ENCODE measurements at regions not wholly inside any gene's neighbourhood (a gene's known extent, or its start where the extent isn't known, plus 50 kb on each side); places are given as distances from the start of the nearest gene placed in this dataset.

GRCh38 chr5:133680830-133681565 is 68.7 kb upstream of the FSTL4 start:
- Histone ChIP-seq H3K36me3 (ENCODE audit: control insufficient read depth, insufficient read depth, low read length) (no peaks in the 10 kb centered on the region), H3K27me3 (ENCODE audit: control insufficient read depth, insufficient read depth, low read length) (peaks cover 9% of the 10 kb centered on the region), H3K4me1 (ENCODE audit: control insufficient read depth, insufficient read depth, low read length) (no peaks in the 10 kb centered on the region), H3K4me3 (ENCODE audit: low read length) (no peak overlapping the region), H3K9me3 (ENCODE audit: control insufficient read depth, low read depth, low read length) (no peaks in the 10 kb centered on the region), H3K27ac (ENCODE audit: low read length) (no peak overlapping the region)
- no peak for DNase-seq
- 0% methylated on average over 1 of the region's 12 CpGs for WGBS (ENCODE audit: insufficient coverage, low lambda C conversion rate)

- no peak overlapping the region for H3K4me3 ChIP-seq (ENCODE audit: low read length)
- H3K36me3 ChIP-seq (ENCODE audit: control insufficient read depth, insufficient read depth, low read length): no peaks in the 10 kb centered on the region
- no CpG with 5 or more reads among the region's 1 CpG for WGBS (ENCODE audit: insufficient coverage, low lambda C conversion rate)
- H3K9me3 ChIP-seq (ENCODE audit: control insufficient read depth, low read depth, low read length): no peaks in the 10 kb centered on the region
- no peak for DNase-seq
- no peaks in the 10 kb centered on the region for H3K4me1 ChIP-seq (ENCODE audit: control insufficient read depth, insufficient read depth, low read length)
- no peak overlapping the region for H3K27ac ChIP-seq (ENCODE audit: low read length)
- H3K27me3 ChIP-seq (ENCODE audit: control insufficient read depth, insufficient read depth, low read length): peaks cover 9% of the 10 kb centered on the region
Measured at GRCh38 chr5:133679534-133679933, 67.2 kb upstream of the FSTL4 start.

- no peak overlapping the region for H3K27ac ChIP-seq (ENCODE audit: low read length)
- DNase-seq: no peak
- no peaks in the 10 kb centered on the region for H3K36me3 ChIP-seq (ENCODE audit: control insufficient read depth, insufficient read depth, low read length)
- WGBS (ENCODE audit: insufficient coverage, low lambda C conversion rate): 70% methylated on average over 2 of the region's 13 CpGs
- peaks cover 5% of the 10 kb centered on the region for H3K27me3 ChIP-seq (ENCODE audit: control insufficient read depth, insufficient read depth, low read length)
- H3K9me3 ChIP-seq (ENCODE audit: control insufficient read depth, low read depth, low read length): no peaks in the 10 kb centered on the region
- H3K4me1 ChIP-seq (ENCODE audit: control insufficient read depth, insufficient read depth, low read length): no peaks in the 10 kb centered on the region
- H3K4me3 ChIP-seq (ENCODE audit: low read length): no peak overlapping the region
Measured at GRCh38 chr5:133675376-133676154, 63.2 kb upstream of the FSTL4 start.

GRCh38 chr5:133670336-133670735 is 58.0 kb upstream of the FSTL4 start:
- Histone ChIP-seq H3K9me3 (ENCODE audit: control insufficient read depth, low read depth, low read length) (no peaks in the 10 kb centered on the region), H3K36me3 (ENCODE audit: control insufficient read depth, insufficient read depth, low read length) (no peaks in the 10 kb centered on the region), H3K27ac (ENCODE audit: low read length) (no peak overlapping the region), H3K4me1 (ENCODE audit: control insufficient read depth, insufficient read depth, low read length) (no peaks in the 10 kb centered on the region), H3K4me3 (ENCODE audit: low read length) (no peak overlapping the region), H3K27me3 (ENCODE audit: control insufficient read depth, insufficient read depth, low read length) (peaks cover 7% of the 10 kb centered on the region)
- WGBS (ENCODE audit: insufficient coverage, low lambda C conversion rate): no CpG with 5 or more reads among the region's 2 CpGs
- no peak for DNase-seq

- Histone ChIP-seq H3K36me3 (ENCODE audit: control insufficient read depth, insufficient read depth, low read length) (no peaks in the 10 kb centered on the region), H3K27me3 (ENCODE audit: control insufficient read depth, insufficient read depth, low read length) (peaks cover 11% of the 10 kb centered on the region), H3K9me3 (ENCODE audit: control insufficient read depth, low read depth, low read length) (no peaks in the 10 kb centered on the region), H3K4me1 (ENCODE audit: control insufficient read depth, insufficient read depth, low read length) (no peaks in the 10 kb centered on the region), H3K27ac (ENCODE audit: low read length) (no peak overlapping the region), H3K4me3 (ENCODE audit: low read length) (no peak overlapping the region)
- WGBS (ENCODE audit: insufficient coverage, low lambda C conversion rate): no CpG with 5 or more reads among the region's 6 CpGs
- no peak for DNase-seq
Measured at GRCh38 chr5:133669472-133669871, 57.1 kb upstream of the FSTL4 start.

- DNase-seq: no peak
- no CpG with 5 or more reads among the region's 5 CpGs for WGBS (ENCODE audit: insufficient coverage, low lambda C conversion rate)
- no peaks in the 10 kb centered on the region for H3K4me1 ChIP-seq (ENCODE audit: control insufficient read depth, insufficient read depth, low read length)
- no peak overlapping the region for H3K27ac ChIP-seq (ENCODE audit: low read length)
- no peak overlapping the region for H3K4me3 ChIP-seq (ENCODE audit: low read length)
- H3K27me3 ChIP-seq (ENCODE audit: control insufficient read depth, insufficient read depth, low read length): peaks cover 11% of the 10 kb centered on the region
- no peaks in the 10 kb centered on the region for H3K9me3 ChIP-seq (ENCODE audit: control insufficient read depth, low read depth, low read length)
- H3K36me3 ChIP-seq (ENCODE audit: control insufficient read depth, insufficient read depth, low read length): no peaks in the 10 kb centered on the region
Measured at GRCh38 chr5:133668458-133668857, 56.1 kb upstream of the FSTL4 start.

GRCh38 chr5:133667217-133667616 is 54.9 kb upstream of the FSTL4 start:
- Histone ChIP-seq H3K36me3 (ENCODE audit: control insufficient read depth, insufficient read depth, low read length) (no peaks in the 10 kb centered on the region), H3K9me3 (ENCODE audit: control insufficient read depth, low read depth, low read length) (no peaks in the 10 kb centered on the region), H3K27me3 (ENCODE audit: control insufficient read depth, insufficient read depth, low read length) (peaks cover 11% of the 10 kb centered on the region), H3K27ac (ENCODE audit: low read length) (no peak overlapping the region), H3K4me1 (ENCODE audit: control insufficient read depth, insufficient read depth, low read length) (no peaks in the 10 kb centered on the region), H3K4me3 (ENCODE audit: low read length) (no peak overlapping the region)
- WGBS (ENCODE audit: insufficient coverage, low lambda C conversion rate): no CpG with 5 or more reads among the region's 1 CpG
- no peak for DNase-seq

- H3K36me3 ChIP-seq (ENCODE audit: control insufficient read depth, insufficient read depth, low read length): no peaks in the 10 kb centered on the region
- no peak overlapping the region for H3K27ac ChIP-seq (ENCODE audit: low read length)
- H3K9me3 ChIP-seq (ENCODE audit: control insufficient read depth, low read depth, low read length): no peaks in the 10 kb centered on the region
- no peaks in the 10 kb centered on the region for H3K4me1 ChIP-seq (ENCODE audit: control insufficient read depth, insufficient read depth, low read length)
- no peak for DNase-seq
- WGBS (ENCODE audit: insufficient coverage, low lambda C conversion rate): no CpG with 5 or more reads among the region's 3 CpGs
- no peak overlapping the region for H3K4me3 ChIP-seq (ENCODE audit: low read length)
- peaks cover 11% of the 10 kb centered on the region for H3K27me3 ChIP-seq (ENCODE audit: control insufficient read depth, insufficient read depth, low read length)
Measured at GRCh38 chr5:133665571-133665970, 53.2 kb upstream of the FSTL4 start.

GRCh38 chr5:133664422-133664821 is 52.1 kb upstream of the FSTL4 start:
- no CpG with 5 or more reads among the region's 2 CpGs for WGBS (ENCODE audit: insufficient coverage, low lambda C conversion rate)
- peak in 1 of 2 donors; percentile 5 for DNase-seq
- no peak overlapping the region for H3K27ac ChIP-seq (ENCODE audit: low read length)
- no peaks in the 10 kb centered on the region for H3K36me3 ChIP-seq (ENCODE audit: control insufficient read depth, insufficient read depth, low read length)
- no peaks in the 10 kb centered on the region for H3K4me1 ChIP-seq (ENCODE audit: control insufficient read depth, insufficient read depth, low read length)
- H3K27me3 ChIP-seq (ENCODE audit: control insufficient read depth, insufficient read depth, low read length): peaks cover 11% of the 10 kb centered on the region
- H3K9me3 ChIP-seq (ENCODE audit: control insufficient read depth, low read depth, low read length): no peaks in the 10 kb centered on the region
- no peak overlapping the region for H3K4me3 ChIP-seq (ENCODE audit: low read length)

GRCh38 chr5:133663397-133664054 is 51.2 kb upstream of the FSTL4 start:
- Histone ChIP-seq H3K4me1 (ENCODE audit: control insufficient read depth, insufficient read depth, low read length) (no peaks in the 10 kb centered on the region), H3K36me3 (ENCODE audit: control insufficient read depth, insufficient read depth, low read length) (no peaks in the 10 kb centered on the region), H3K27me3 (ENCODE audit: control insufficient read depth, insufficient read depth, low read length) (peaks cover 11% of the 10 kb centered on the region), H3K9me3 (ENCODE audit: control insufficient read depth, low read depth, low read length) (no peaks in the 10 kb centered on the region), H3K4me3 (ENCODE audit: low read length) (no peak overlapping the region), H3K27ac (ENCODE audit: low read length) (no peak overlapping the region)
- no peak for DNase-seq
- WGBS (ENCODE audit: insufficient coverage, low lambda C conversion rate): no CpG with 5 or more reads among the region's 7 CpGs
